ENCODE measurements at regions not wholly inside any gene's neighbourhood (a gene's known extent, or its start where the extent isn't known, plus 50 kb on each side); places are given as distances from the start of the nearest gene placed in this dataset.

DNA sequence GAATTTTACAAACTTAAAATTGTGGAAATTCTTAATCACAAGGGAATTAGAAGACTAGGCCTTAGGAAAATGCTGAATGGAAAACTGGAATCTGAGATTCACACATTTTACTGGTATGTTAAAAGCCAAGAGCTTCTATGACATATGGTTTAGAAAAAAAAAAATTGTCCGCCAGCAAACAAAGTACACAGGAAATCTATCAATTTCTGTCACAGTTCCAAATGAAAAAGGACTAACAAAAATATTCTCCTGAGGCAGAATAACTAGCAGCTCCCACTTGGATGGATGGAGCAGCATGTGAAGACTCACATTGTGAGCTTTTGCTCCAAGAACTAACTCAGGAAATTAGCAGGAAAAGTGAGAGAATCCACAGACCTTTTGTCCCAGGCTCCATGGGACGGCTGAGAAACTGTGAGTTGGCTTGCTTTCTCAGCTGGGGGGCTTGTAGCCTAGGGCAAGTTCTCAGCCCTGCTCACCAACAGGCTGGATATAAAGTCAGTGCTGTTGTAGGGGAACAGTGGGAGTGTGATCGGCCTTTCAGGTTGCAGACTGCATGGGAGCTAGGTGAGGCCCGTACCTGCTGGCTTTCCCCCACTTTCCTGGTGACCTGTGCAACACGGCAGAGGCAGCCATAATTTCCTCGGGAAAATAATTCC lies 731.1 kb upstream of the SGO1 start:
- Histone ChIP-seq H2AFZ (ENCODE audit: low read depth, low read length) (no peak overlapping the region), H4K20me1 (ENCODE audit: insufficient read depth) (no peaks in the 10 kb centered on the region), H3K9me3 (ENCODE audit: low read length) (no peaks in the 10 kb centered on the region), H3K9me2 (ENCODE audit: insufficient read depth, low read length) (no peaks in the 10 kb centered on the region), H3K4me2 (ENCODE audit: low read length) (no peak overlapping the region), H3K36me3 (ENCODE audit: insufficient read depth, low read length) (no peaks in the 10 kb centered on the region), H3K4me3 (ENCODE audit: low read length) (no peak overlapping the region), H3K27ac (ENCODE audit: low read length) (no peak overlapping the region), H3K27me3 (ENCODE audit: insufficient read depth, low read depth, low read length) (no peaks in the 10 kb centered on the region), H3K79me2 (replicated peaks; ENCODE audit: insufficient read depth, low read length) (no peaks in the 10 kb centered on the region), H3F3A (ENCODE audit: insufficient read depth, low read length, poor library complexity, severe bottlenecking) (no peaks in the 10 kb centered on the region), H3K9ac (ENCODE audit: low read length) (no peak overlapping the region)
- no peak for TF ChIP-seq SMC3 (conservative IDR thresholded peaks at IDR 0.05; ENCODE audit: poor library complexity)
- TF ChIP-seq MXI1 (conservative IDR thresholded peaks at IDR 0.05; ENCODE audit: poor library complexity, severe bottlenecking) = no peak
- TF ChIP-seq POLR2AphosphoS5 (IDR thresholded peaks at IDR 0.05) = no peak
- TF ChIP-seq TAF1 (IDR thresholded peaks at IDR 0.05; ENCODE audit: low read depth) = no peak
- no peak for TF ChIP-seq EZH2 (IDR thresholded peaks at IDR 0.05; ENCODE audit: borderline replicate concordance, insufficient read depth, low read length, poor library complexity, severe bottlenecking)
- TF ChIP-seq REST (IDR thresholded peaks at IDR 0.05; ENCODE audit: borderline replicate concordance) = no peak
- TF ChIP-seq EP300 (conservative IDR thresholded peaks at IDR 0.05; ENCODE audit: poor library complexity, severe bottlenecking) = no peak
- TF ChIP-seq, protein P1, sequence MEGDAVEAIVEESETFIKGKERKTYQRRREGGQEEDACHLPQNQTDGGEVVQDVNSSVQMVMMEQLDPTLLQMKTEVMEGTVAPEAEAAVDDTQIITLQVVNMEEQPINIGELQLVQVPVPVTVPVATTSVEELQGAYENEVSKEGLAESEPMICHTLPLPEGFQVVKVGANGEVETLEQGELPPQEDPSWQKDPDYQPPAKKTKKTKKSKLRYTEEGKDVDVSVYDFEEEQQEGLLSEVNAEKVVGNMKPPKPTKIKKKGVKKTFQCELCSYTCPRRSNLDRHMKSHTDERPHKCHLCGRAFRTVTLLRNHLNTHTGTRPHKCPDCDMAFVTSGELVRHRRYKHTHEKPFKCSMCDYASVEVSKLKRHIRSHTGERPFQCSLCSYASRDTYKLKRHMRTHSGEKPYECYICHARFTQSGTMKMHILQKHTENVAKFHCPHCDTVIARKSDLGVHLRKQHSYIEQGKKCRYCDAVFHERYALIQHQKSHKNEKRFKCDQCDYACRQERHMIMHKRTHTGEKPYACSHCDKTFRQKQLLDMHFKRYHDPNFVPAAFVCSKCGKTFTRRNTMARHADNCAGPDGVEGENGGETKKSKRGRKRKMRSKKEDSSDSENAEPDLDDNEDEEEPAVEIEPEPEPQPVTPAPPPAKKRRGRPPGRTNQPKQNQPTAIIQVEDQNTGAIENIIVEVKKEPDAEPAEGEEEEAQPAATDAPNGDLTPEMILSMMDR (IDR thresholded peaks at IDR 0.05; ENCODE audit: poor library complexity, severe bottlenecking) = no peak
- no peak for TF ChIP-seq RAD21 (conservative IDR thresholded peaks at IDR 0.05)

DNA sequence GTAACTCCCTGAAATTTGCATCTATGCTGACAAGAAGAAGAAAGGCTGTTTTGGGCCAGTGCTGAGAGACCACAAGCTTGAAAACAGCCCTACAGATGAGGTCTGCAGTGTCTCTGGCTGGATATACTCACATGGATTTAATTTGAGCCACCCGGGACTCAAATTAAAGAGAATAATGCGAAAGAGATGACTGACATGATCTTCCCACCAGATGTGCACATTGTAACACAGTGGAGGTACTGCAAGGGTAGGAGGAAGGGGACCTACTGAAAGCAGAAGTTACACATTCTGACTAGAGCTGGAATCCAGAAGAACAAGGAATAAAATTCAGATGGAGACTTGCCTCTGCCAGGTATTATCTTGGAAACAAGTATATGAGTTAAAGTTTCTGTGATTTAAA lies 728.3 kb upstream of the SGO1 start:
- Histone ChIP-seq H3K27me3 (ENCODE audit: insufficient read depth, low read depth, low read length) (no peaks in the 10 kb centered on the region), H3K79me2 (replicated peaks; ENCODE audit: insufficient read depth, low read length) (no peaks in the 10 kb centered on the region), H3K4me3 (ENCODE audit: low read length) (no peak overlapping the region), H3K9me3 (ENCODE audit: low read length) (no peaks in the 10 kb centered on the region), H3F3A (ENCODE audit: insufficient read depth, low read length, poor library complexity, severe bottlenecking) (no peaks in the 10 kb centered on the region), H3K36me3 (ENCODE audit: insufficient read depth, low read length) (no peaks in the 10 kb centered on the region), H4K20me1 (ENCODE audit: insufficient read depth) (no peaks in the 10 kb centered on the region), H3K27ac (ENCODE audit: low read length) (no peak overlapping the region), H3K9ac (ENCODE audit: low read length) (no peak overlapping the region), H3K9me2 (ENCODE audit: insufficient read depth, low read length) (no peaks in the 10 kb centered on the region), H2AFZ (ENCODE audit: low read depth, low read length) (no peak overlapping the region), H3K4me2 (ENCODE audit: low read length) (no peak overlapping the region)
- TF ChIP-seq POLR2AphosphoS5 (IDR thresholded peaks at IDR 0.05) = no peak
- no peak for TF ChIP-seq EP300 (conservative IDR thresholded peaks at IDR 0.05; ENCODE audit: poor library complexity, severe bottlenecking)
- no peak for TF ChIP-seq TAF1 (IDR thresholded peaks at IDR 0.05; ENCODE audit: low read depth)
- TF ChIP-seq, protein P1 (IDR thresholded peaks at IDR 0.05; ENCODE audit: poor library complexity, severe bottlenecking) = no peak
- TF ChIP-seq EZH2 (IDR thresholded peaks at IDR 0.05; ENCODE audit: borderline replicate concordance, insufficient read depth, low read length, poor library complexity, severe bottlenecking) = no peak
- no peak for TF ChIP-seq RAD21 (conservative IDR thresholded peaks at IDR 0.05)
- TF ChIP-seq REST (IDR thresholded peaks at IDR 0.05; ENCODE audit: borderline replicate concordance) = no peak

Measured in neural cell (in vitro differentiated cells).